ENCODE measurements at regions not wholly inside any gene's neighbourhood (a gene's known extent, or its start where the extent isn't known, plus 50 kb on each side); places are given as distances from the start of the nearest gene placed in this dataset.

DNA sequence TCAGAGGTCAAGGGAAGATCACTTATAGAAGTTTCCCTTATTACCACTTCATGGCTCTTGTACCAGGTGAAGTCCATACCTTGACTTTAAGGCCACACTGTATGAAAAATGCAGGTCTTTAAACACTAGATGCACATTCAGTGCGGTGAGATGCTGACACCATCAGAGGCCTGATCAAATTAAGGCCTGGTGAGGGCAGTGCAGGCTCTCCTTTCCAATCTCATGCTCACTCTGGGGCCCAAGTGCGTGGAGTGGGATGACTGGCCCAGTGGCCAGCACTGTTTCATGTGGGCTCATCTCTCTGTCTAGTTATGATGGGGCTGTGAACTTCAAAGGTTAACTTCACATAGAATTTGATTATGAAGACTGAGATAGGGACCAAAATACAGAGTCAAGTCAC, 281.1 kb downstream of the SLC4A3 start:
- Mint-ChIP-seq H3K36me3 (no peaks in the 10 kb centered on the region), H3K9me3 (no peaks in the 10 kb centered on the region), H3K4me1 (peaks cover 4% of the 10 kb centered on the region; the same call in 1 of the 2 replicates), H3K4me3 (no peak overlapping the region), H3K27me3 (ENCODE audit: low read depth) (peaks cover 2% of the 10 kb centered on the region; the same call in 1 of the 2 replicates), H3K27ac (no peak overlapping the region)
- ChIA-PET POLR2A (no interaction called here), CTCF (no interaction called here)
- ATAC-seq (peak; percentile 43), DNase-seq (ENCODE audit: low spot score) (no peak)
- TF ChIP-seq CREM (CRISPR knock-in tag; IDR thresholded peaks at IDR 0.05) (no peak), TCF7 (CRISPR knock-in tag; IDR thresholded peaks at IDR 0.05; ENCODE audit: low read depth) (no peak), MXD4 (CRISPR knock-in tag; IDR thresholded peaks at IDR 0.05; ENCODE audit: borderline replicate concordance) (no peak), ZNF263 (CRISPR knock-in tag; IDR thresholded peaks at IDR 0.05; ENCODE audit: low read depth) (no peak), RELA (CRISPR knock-in tag; IDR thresholded peaks at IDR 0.05; ENCODE audit: borderline replicate concordance) (no peak), TEAD4 (CRISPR knock-in tag; IDR thresholded peaks at IDR 0.05) (no peak), MYBL2 (CRISPR knock-in tag; IDR thresholded peaks at IDR 0.05) (no peak), SP1 (CRISPR knock-in tag; conservative IDR thresholded peaks at IDR 0.05) (no peak), FOXP1 (CRISPR knock-in tag; IDR thresholded peaks at IDR 0.05; ENCODE audit: borderline replicate concordance) (no peak), ZNF232 (CRISPR knock-in tag; IDR thresholded peaks at IDR 0.05) (no peak)
- TF ChIP-seq, protein P1, sequence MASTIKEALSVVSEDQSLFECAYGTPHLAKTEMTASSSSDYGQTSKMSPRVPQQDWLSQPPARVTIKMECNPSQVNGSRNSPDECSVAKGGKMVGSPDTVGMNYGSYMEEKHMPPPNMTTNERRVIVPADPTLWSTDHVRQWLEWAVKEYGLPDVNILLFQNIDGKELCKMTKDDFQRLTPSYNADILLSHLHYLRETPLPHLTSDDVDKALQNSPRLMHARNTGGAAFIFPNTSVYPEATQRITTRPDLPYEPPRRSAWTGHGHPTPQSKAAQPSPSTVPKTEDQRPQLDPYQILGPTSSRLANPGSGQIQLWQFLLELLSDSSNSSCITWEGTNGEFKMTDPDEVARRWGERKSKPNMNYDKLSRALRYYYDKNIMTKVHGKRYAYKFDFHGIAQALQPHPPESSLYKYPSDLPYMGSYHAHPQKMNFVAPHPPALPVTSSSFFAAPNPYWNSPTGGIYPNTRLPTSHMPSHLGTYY (CRISPR knock-in tag; IDR thresholded peaks at IDR 0.05), result no peak
- TF ChIP-seq, protein P2, sequence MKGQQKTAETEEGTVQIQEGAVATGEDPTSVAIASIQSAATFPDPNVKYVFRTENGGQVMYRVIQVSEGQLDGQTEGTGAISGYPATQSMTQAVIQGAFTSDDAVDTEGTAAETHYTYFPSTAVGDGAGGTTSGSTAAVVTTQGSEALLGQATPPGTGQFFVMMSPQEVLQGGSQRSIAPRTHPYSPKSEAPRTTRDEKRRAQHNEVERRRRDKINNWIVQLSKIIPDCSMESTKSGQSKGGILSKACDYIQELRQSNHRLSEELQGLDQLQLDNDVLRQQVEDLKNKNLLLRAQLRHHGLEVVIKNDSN (CRISPR knock-in tag; IDR thresholded peaks at IDR 0.05), result no peak
- TF ChIP-seq, protein P3, sequence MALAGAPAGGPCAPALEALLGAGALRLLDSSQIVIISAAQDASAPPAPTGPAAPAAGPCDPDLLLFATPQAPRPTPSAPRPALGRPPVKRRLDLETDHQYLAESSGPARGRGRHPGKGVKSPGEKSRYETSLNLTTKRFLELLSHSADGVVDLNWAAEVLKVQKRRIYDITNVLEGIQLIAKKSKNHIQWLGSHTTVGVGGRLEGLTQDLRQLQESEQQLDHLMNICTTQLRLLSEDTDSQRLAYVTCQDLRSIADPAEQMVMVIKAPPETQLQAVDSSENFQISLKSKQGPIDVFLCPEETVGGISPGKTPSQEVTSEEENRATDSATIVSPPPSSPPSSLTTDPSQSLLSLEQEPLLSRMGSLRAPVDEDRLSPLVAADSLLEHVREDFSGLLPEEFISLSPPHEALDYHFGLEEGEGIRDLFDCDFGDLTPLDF (CRISPR knock-in tag; IDR thresholded peaks at IDR 0.05), result no peak
- TF ChIP-seq, protein P4, sequence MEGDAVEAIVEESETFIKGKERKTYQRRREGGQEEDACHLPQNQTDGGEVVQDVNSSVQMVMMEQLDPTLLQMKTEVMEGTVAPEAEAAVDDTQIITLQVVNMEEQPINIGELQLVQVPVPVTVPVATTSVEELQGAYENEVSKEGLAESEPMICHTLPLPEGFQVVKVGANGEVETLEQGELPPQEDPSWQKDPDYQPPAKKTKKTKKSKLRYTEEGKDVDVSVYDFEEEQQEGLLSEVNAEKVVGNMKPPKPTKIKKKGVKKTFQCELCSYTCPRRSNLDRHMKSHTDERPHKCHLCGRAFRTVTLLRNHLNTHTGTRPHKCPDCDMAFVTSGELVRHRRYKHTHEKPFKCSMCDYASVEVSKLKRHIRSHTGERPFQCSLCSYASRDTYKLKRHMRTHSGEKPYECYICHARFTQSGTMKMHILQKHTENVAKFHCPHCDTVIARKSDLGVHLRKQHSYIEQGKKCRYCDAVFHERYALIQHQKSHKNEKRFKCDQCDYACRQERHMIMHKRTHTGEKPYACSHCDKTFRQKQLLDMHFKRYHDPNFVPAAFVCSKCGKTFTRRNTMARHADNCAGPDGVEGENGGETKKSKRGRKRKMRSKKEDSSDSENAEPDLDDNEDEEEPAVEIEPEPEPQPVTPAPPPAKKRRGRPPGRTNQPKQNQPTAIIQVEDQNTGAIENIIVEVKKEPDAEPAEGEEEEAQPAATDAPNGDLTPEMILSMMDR (IDR thresholded peaks at IDR 0.05), result no peak

DNA sequence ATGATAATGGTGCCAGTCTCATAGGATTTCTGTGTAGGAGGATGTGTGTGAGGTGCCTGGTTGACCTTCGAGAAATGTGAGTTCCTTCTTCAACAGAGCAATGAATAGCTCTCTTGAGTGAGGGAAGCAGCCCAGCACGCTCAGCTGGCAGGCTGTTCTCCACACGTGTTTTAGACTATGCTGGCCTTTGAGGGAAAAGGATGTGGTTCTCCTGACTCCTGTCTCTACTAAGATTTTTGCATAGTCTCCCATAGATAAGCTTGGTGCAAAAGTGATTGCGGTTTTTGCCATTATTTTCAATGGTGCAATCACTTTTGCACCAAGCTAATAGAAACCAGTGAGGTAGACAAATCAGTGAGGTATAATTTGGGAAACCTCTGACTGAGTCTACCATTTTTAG, 284.1 kb downstream of the SLC4A3 start:
- no peaks in the 10 kb centered on the region for H3K27me3 Mint-ChIP-seq (ENCODE audit: low read depth)
- no peaks in the 10 kb centered on the region for H3K36me3 Mint-ChIP-seq
- H3K27ac Mint-ChIP-seq, result no peak overlapping the region
- TF ChIP-seq ATF1 (CRISPR knock-in tag; IDR thresholded peaks at IDR 0.05) (no peak), JUN (CRISPR knock-in tag; IDR thresholded peaks at IDR 0.05) (no peak), RORB (CRISPR knock-in tag; IDR thresholded peaks at IDR 0.05) (no peak), ZNF317 (CRISPR knock-in tag; IDR thresholded peaks at IDR 0.05; ENCODE audit: borderline replicate concordance, low read depth) (no peak), NFE2L1 (CRISPR knock-in tag; IDR thresholded peaks at IDR 0.05) (no peak), NR1H2 (CRISPR knock-in tag; IDR thresholded peaks at IDR 0.05) (no peak), SOX15 (CRISPR knock-in tag; IDR thresholded peaks at IDR 0.05) (no peak), ZNF423 (CRISPR knock-in tag; IDR thresholded peaks at IDR 0.05) (no peak)
- TF ChIP-seq, protein P5, sequence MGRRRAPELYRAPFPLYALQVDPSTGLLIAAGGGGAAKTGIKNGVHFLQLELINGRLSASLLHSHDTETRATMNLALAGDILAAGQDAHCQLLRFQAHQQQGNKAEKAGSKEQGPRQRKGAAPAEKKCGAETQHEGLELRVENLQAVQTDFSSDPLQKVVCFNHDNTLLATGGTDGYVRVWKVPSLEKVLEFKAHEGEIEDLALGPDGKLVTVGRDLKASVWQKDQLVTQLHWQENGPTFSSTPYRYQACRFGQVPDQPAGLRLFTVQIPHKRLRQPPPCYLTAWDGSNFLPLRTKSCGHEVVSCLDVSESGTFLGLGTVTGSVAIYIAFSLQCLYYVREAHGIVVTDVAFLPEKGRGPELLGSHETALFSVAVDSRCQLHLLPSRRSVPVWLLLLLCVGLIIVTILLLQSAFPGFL (CRISPR knock-in tag; IDR thresholded peaks at IDR 0.05; ENCODE audit: borderline replicate concordance), result no peak
- TF ChIP-seq, protein P4 (IDR thresholded peaks at IDR 0.05), result no peak
- TF ChIP-seq, protein P6, sequence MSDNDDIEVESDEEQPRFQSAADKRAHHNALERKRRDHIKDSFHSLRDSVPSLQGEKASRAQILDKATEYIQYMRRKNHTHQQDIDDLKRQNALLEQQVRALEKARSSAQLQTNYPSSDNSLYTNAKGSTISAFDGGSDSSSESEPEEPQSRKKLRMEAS (CRISPR knock-in tag; IDR thresholded peaks at IDR 0.05), result no peak
- TF ChIP-seq, protein P7, sequence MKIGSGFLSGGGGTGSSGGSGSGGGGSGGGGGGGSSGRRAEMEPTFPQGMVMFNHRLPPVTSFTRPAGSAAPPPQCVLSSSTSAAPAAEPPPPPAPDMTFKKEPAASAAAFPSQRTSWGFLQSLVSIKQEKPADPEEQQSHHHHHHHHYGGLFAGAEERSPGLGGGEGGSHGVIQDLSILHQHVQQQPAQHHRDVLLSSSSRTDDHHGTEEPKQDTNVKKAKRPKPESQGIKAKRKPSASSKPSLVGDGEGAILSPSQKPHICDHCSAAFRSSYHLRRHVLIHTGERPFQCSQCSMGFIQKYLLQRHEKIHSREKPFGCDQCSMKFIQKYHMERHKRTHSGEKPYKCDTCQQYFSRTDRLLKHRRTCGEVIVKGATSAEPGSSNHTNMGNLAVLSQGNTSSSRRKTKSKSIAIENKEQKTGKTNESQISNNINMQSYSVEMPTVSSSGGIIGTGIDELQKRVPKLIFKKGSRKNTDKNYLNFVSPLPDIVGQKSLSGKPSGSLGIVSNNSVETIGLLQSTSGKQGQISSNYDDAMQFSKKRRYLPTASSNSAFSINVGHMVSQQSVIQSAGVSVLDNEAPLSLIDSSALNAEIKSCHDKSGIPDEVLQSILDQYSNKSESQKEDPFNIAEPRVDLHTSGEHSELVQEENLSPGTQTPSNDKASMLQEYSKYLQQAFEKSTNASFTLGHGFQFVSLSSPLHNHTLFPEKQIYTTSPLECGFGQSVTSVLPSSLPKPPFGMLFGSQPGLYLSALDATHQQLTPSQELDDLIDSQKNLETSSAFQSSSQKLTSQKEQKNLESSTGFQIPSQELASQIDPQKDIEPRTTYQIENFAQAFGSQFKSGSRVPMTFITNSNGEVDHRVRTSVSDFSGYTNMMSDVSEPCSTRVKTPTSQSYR (CRISPR knock-in tag; IDR thresholded peaks at IDR 0.05), result no peak

More for the DNA sequence above, 284.1 kb downstream of the SLC4A3 start:
- H3K9me3 Mint-ChIP-seq, result no peaks in the 10 kb centered on the region
- ATAC-seq, result no peak
- DNase-seq (ENCODE audit: low spot score), result no peak
- no peak overlapping the region for H3K4me3 Mint-ChIP-seq
- ChIA-PET POLR2A (no interaction called here), CTCF (interaction anchor here (0.6 to 1.0 kb wide), 2 partner anchors 25 to 243 kb away, joined by 4 to 9 read pairs; no protein-coding TSS in a partner anchor)
- H3K4me1 Mint-ChIP-seq, result peaks cover 4% of the 10 kb centered on the region; the same call in 1 of the 2 replicates

Measured in WTC11 (cell line).